ENCODE measurements at regions not wholly inside any gene's neighbourhood (a gene's known extent, or its start where the extent isn't known, plus 50 kb on each side); places are given as distances from the start of the nearest gene placed in this dataset.

GRCh38 chr12:89103831-89104230 lies 248.5 kb downstream of the DUSP6 start:
- H3K36me3 ChIP-seq (ENCODE audit: control insufficient read depth in 5 of 5, insufficient read depth in 5 of 5, low read length in 5 of 5), result no peaks in the 10 kb centered on the region
- no peak overlapping the region for H3K9ac ChIP-seq (ENCODE audit: low read length in 5 of 5)
- no peaks in the 10 kb centered on the region for H3K27me3 ChIP-seq (ENCODE audit: control insufficient read depth in 5 of 5, insufficient read depth in 4 of 5, low read length in 5 of 5)
- peaks cover 0 to 44% (median 21%) of the 10 kb centered on the region in 5 donors for H3K4me1 ChIP-seq (ENCODE audit: control insufficient read depth in 5 of 5, insufficient read depth in 5 of 5, low read length in 5 of 5)
- H3K4me3 ChIP-seq (ENCODE audit: low read depth in 1 of 5, low read length in 5 of 5), result no peak overlapping the region
- H3K27ac ChIP-seq (ENCODE audit: low read depth, low read length), result peak overlapping the region; percentile 91
- H3K9me3 ChIP-seq (ENCODE audit: control insufficient read depth in 5 of 5, low read length in 5 of 5), result no peaks in the 10 kb centered on the region

- Histone ChIP-seq H3K27me3 (ENCODE audit: control insufficient read depth in 5 of 5, insufficient read depth in 4 of 5, low read length in 5 of 5) (no peaks in the 10 kb centered on the region), H3K4me1 (ENCODE audit: control insufficient read depth in 5 of 5, insufficient read depth in 5 of 5, low read length in 5 of 5) (peaks cover 0 to 43% (median 20%) of the 10 kb centered on the region in 5 donors), H3K4me3 (ENCODE audit: low read depth in 1 of 5, low read length in 5 of 5) (no peak overlapping the region), H3K9me3 (ENCODE audit: control insufficient read depth in 5 of 5, low read length in 5 of 5) (no peaks in the 10 kb centered on the region), H3K9ac (ENCODE audit: low read length in 5 of 5) (no peak overlapping the region), H3K27ac (ENCODE audit: low read depth, low read length) (no peak overlapping the region), H3K36me3 (ENCODE audit: control insufficient read depth in 5 of 5, insufficient read depth in 5 of 5, low read length in 5 of 5) (no peaks in the 10 kb centered on the region)
These were observed 250.9 kb downstream of the DUSP6 start for GRCh38 chr12:89101440-89101839.

GRCh38 chr12:89098441-89099112 lies 253.7 kb downstream of the DUSP6 start:
- Histone ChIP-seq H3K27me3 (ENCODE audit: control insufficient read depth in 5 of 5, insufficient read depth in 4 of 5, low read length in 5 of 5) (no peaks in the 10 kb centered on the region), H3K36me3 (ENCODE audit: control insufficient read depth in 5 of 5, insufficient read depth in 5 of 5, low read length in 5 of 5) (no peaks in the 10 kb centered on the region), H3K4me1 (ENCODE audit: control insufficient read depth in 5 of 5, insufficient read depth in 5 of 5, low read length in 5 of 5) (peaks cover 0 to 26% (median 11%) of the 10 kb centered on the region in 5 donors), H3K9ac (ENCODE audit: low read length in 5 of 5) (no peak overlapping the region), H3K9me3 (ENCODE audit: control insufficient read depth in 5 of 5, low read length in 5 of 5) (no peaks in the 10 kb centered on the region), H3K4me3 (ENCODE audit: low read depth in 1 of 5, low read length in 5 of 5) (no peak overlapping the region), H3K27ac (ENCODE audit: low read depth, low read length) (no peak overlapping the region)

GRCh38 chr12:89092297-89092696 lies 260.0 kb downstream of the DUSP6 start:
- no peak overlapping the region for H3K9ac ChIP-seq (ENCODE audit: low read length in 5 of 5)
- H3K27me3 ChIP-seq (ENCODE audit: control insufficient read depth in 5 of 5, insufficient read depth in 4 of 5, low read length in 5 of 5), result no peaks in the 10 kb centered on the region
- H3K4me3 ChIP-seq (ENCODE audit: low read depth in 1 of 5, low read length in 5 of 5), result no peak overlapping the region
- H3K36me3 ChIP-seq (ENCODE audit: control insufficient read depth in 5 of 5, insufficient read depth in 5 of 5, low read length in 5 of 5), result no peaks in the 10 kb centered on the region
- H3K9me3 ChIP-seq (ENCODE audit: control insufficient read depth in 5 of 5, low read length in 5 of 5), result peaks cover 0 to 9% (median 6%) of the 10 kb centered on the region in 5 donors
- H3K4me1 ChIP-seq (ENCODE audit: control insufficient read depth in 5 of 5, insufficient read depth in 5 of 5, low read length in 5 of 5), result peaks cover 0 to 5% (median 0%) of the 10 kb centered on the region in 5 donors
- no peak overlapping the region for H3K27ac ChIP-seq (ENCODE audit: low read depth, low read length)

GRCh38 chr12:89091293-89091841 lies 260.9 kb downstream of the DUSP6 start:
- H3K27me3 ChIP-seq (ENCODE audit: control insufficient read depth in 5 of 5, insufficient read depth in 4 of 5, low read length in 5 of 5), result no peaks in the 10 kb centered on the region
- peaks cover 0 to 9% (median 6%) of the 10 kb centered on the region in 5 donors for H3K9me3 ChIP-seq (ENCODE audit: control insufficient read depth in 5 of 5, low read length in 5 of 5)
- no peak overlapping the region for H3K9ac ChIP-seq (ENCODE audit: low read length in 5 of 5)
- no peaks in the 10 kb centered on the region for H3K36me3 ChIP-seq (ENCODE audit: control insufficient read depth in 5 of 5, insufficient read depth in 5 of 5, low read length in 5 of 5)
- H3K27ac ChIP-seq (ENCODE audit: low read depth, low read length), result no peak overlapping the region
- peaks cover 0 to 5% (median 0%) of the 10 kb centered on the region in 5 donors for H3K4me1 ChIP-seq (ENCODE audit: control insufficient read depth in 5 of 5, insufficient read depth in 5 of 5, low read length in 5 of 5)
- no peak overlapping the region for H3K4me3 ChIP-seq (ENCODE audit: low read depth in 1 of 5, low read length in 5 of 5)

- Histone ChIP-seq H3K4me3 (ENCODE audit: low read depth in 1 of 5, low read length in 5 of 5) (no peak overlapping the region), H3K9ac (ENCODE audit: low read length in 5 of 5) (no peak overlapping the region)
These were observed 263.0 kb downstream of the DUSP6 start for GRCh38 chr12:89089264-89089663.

GRCh38 chr12:89087876-89088275 lies 264.4 kb downstream of the DUSP6 start:
- no peaks in the 10 kb centered on the region for H3K27me3 ChIP-seq (ENCODE audit: control insufficient read depth in 5 of 5, insufficient read depth in 4 of 5, low read length in 5 of 5)
- no peaks in the 10 kb centered on the region for H3K36me3 ChIP-seq (ENCODE audit: control insufficient read depth in 5 of 5, insufficient read depth in 5 of 5, low read length in 5 of 5)
- no peak overlapping the region for H3K9ac ChIP-seq (ENCODE audit: low read length in 5 of 5)

More at GRCh38 chr12:89089264-89089663, 263.0 kb downstream of the DUSP6 start:
- Histone ChIP-seq H3K27ac (ENCODE audit: low read depth, low read length) (no peak overlapping the region), H3K9me3 (ENCODE audit: control insufficient read depth in 5 of 5, low read length in 5 of 5) (peaks cover 0 to 9% (median 6%) of the 10 kb centered on the region in 5 donors), H3K27me3 (ENCODE audit: control insufficient read depth in 5 of 5, insufficient read depth in 4 of 5, low read length in 5 of 5) (no peaks in the 10 kb centered on the region), H3K36me3 (ENCODE audit: control insufficient read depth in 5 of 5, insufficient read depth in 5 of 5, low read length in 5 of 5) (no peaks in the 10 kb centered on the region), H3K4me1 (ENCODE audit: control insufficient read depth in 5 of 5, insufficient read depth in 5 of 5, low read length in 5 of 5) (peaks cover 0 to 18% (median 13%) of the 10 kb centered on the region in 5 donors)

GRCh38 chr12:89087149-89087825 lies 265.0 kb downstream of the DUSP6 start:
- Histone ChIP-seq H3K4me1 (ENCODE audit: control insufficient read depth in 5 of 5, insufficient read depth in 5 of 5, low read length in 5 of 5) (peaks cover 0 to 30% (median 18%) of the 10 kb centered on the region in 5 donors), H3K27ac (ENCODE audit: low read depth, low read length) (no peak overlapping the region), H3K9me3 (ENCODE audit: control insufficient read depth in 5 of 5, low read length in 5 of 5) (peaks cover 0 to 9% (median 6%) of the 10 kb centered on the region in 5 donors), H3K9ac (ENCODE audit: low read length in 5 of 5) (no peak overlapping the region), H3K4me3 (ENCODE audit: low read depth in 1 of 5, low read length in 5 of 5) (no peak overlapping the region), H3K27me3 (ENCODE audit: control insufficient read depth in 5 of 5, insufficient read depth in 4 of 5, low read length in 5 of 5) (no peaks in the 10 kb centered on the region), H3K36me3 (ENCODE audit: control insufficient read depth in 5 of 5, insufficient read depth in 5 of 5, low read length in 5 of 5) (no peaks in the 10 kb centered on the region)

More at GRCh38 chr12:89087876-89088275, 264.4 kb downstream of the DUSP6 start:
- H3K4me3 ChIP-seq (ENCODE audit: low read depth in 1 of 5, low read length in 5 of 5), result no peak overlapping the region
- H3K9me3 ChIP-seq (ENCODE audit: control insufficient read depth in 5 of 5, low read length in 5 of 5), result peaks cover 0 to 9% (median 6%) of the 10 kb centered on the region in 5 donors
- H3K4me1 ChIP-seq (ENCODE audit: control insufficient read depth in 5 of 5, insufficient read depth in 5 of 5, low read length in 5 of 5), result peaks cover 0 to 26% (median 15%) of the 10 kb centered on the region in 5 donors
- no peak overlapping the region for H3K27ac ChIP-seq (ENCODE audit: low read depth, low read length)

- Histone ChIP-seq H3K9me3 (ENCODE audit: control insufficient read depth in 5 of 5, low read length in 5 of 5) (no peaks in the 10 kb centered on the region), H3K27ac (ENCODE audit: low read depth, low read length) (peak overlapping the region; percentile 50), H3K4me1 (ENCODE audit: control insufficient read depth in 5 of 5, insufficient read depth in 5 of 5, low read length in 5 of 5) (peaks cover 0 to 49% (median 35%) of the 10 kb centered on the region in 5 donors), H3K9ac (ENCODE audit: low read length in 5 of 5) (no peak overlapping the region), H3K4me3 (ENCODE audit: low read depth in 1 of 5, low read length in 5 of 5) (no peak overlapping the region), H3K36me3 (ENCODE audit: control insufficient read depth in 5 of 5, insufficient read depth in 5 of 5, low read length in 5 of 5) (no peaks in the 10 kb centered on the region), H3K27me3 (ENCODE audit: control insufficient read depth in 5 of 5, insufficient read depth in 4 of 5, low read length in 5 of 5) (no peaks in the 10 kb centered on the region)
These were observed 266.9 kb downstream of the DUSP6 start for GRCh38 chr12:89085421-89085820.

- H3K9me3 ChIP-seq (ENCODE audit: control insufficient read depth in 5 of 5, low read length in 5 of 5), result no peaks in the 10 kb centered on the region
- peaks cover 0 to 49% (median 35%) of the 10 kb centered on the region in 5 donors for H3K4me1 ChIP-seq (ENCODE audit: control insufficient read depth in 5 of 5, insufficient read depth in 5 of 5, low read length in 5 of 5)
- no peak overlapping the region for H3K4me3 ChIP-seq (ENCODE audit: low read depth in 1 of 5, low read length in 5 of 5)
- H3K9ac ChIP-seq (ENCODE audit: low read length in 5 of 5), result no peak overlapping the region
- H3K27ac ChIP-seq (ENCODE audit: low read depth, low read length), result peak overlapping the region; percentile 50
- no peaks in the 10 kb centered on the region for H3K27me3 ChIP-seq (ENCODE audit: control insufficient read depth in 5 of 5, insufficient read depth in 4 of 5, low read length in 5 of 5)
- no peaks in the 10 kb centered on the region for H3K36me3 ChIP-seq (ENCODE audit: control insufficient read depth in 5 of 5, insufficient read depth in 5 of 5, low read length in 5 of 5)
These were observed 267.6 kb downstream of the DUSP6 start for GRCh38 chr12:89084751-89085150.
